GM12801 (cell line): ENCODE measurements at regions not wholly inside any gene's neighbourhood (a gene's known extent, or its start where the extent isn't known, plus 50 kb on each side); places are given as distances from the start of the nearest gene placed in this dataset.

Source experiments
- CTCF ChIP-seq: IDR thresholded peaks from one replicate; pipeline ENCODE4 v1.5.1; 2011; ENCODE audit warnings: control low read depth; ENCODE audit not compliant: insufficient read length; ENCODE audit errors: extremely low read depth

GRCh38 chr2:198703281-198703680 is 754.5 kb downstream of the SATB2 start:
- no peak for TF ChIP-seq CTCF

- no peak for TF ChIP-seq CTCF
Observed at GRCh38 chr2:198702796-198703195, 754.9 kb downstream of the SATB2 start.

DNA sequence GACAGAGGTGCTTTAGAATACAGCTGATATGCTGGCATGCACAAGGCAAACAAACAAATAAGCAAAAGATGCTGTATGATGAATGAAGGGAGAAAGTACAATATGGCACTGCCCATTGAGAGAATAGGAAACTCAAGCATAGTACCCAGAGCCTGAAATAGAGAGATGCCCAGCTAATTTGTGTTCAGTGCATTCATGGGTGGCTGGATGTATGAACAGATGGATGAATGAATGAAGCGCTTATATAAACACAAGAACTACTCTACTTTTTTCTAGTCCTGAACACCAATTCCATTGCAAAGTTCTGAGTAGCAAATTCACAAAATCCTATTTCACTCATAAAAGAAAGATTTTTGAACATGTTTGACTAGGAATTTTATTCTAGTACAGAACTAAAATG is 756.3 kb downstream of the SATB2 start:
- TF ChIP-seq CTCF = no peak

- no peak for TF ChIP-seq CTCF
Observed at GRCh38 chr2:198700319-198700718, 757.4 kb downstream of the SATB2 start.

GRCh38 chr2:198698230-198698629 is 759.5 kb downstream of the SATB2 start:
- TF ChIP-seq CTCF = no peak

GRCh38 chr2:198697794-198698193 is 759.9 kb downstream of the SATB2 start:
- no peak for TF ChIP-seq CTCF

DNA sequence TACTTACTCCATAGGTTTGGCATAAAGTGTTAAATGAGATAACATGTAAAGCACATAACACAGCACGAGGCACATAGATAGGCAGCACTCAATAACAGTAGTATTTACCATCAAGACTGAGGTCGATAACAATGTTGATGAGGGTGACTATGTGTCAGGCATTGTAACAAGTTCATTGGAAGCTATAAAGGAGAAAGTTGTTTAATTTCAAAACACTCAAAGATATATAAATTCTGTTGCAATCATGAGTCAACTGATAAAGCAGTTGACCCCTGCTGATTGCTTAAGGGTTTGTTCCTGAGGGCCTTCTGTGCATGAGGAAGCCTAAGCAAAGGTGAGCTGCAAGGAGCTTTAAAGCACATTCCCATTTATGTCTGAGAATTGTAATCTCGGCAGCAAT is 760.5 kb downstream of the SATB2 start:
- TF ChIP-seq CTCF = no peak

GRCh38 chr2:198695879-198696278 is 761.9 kb downstream of the SATB2 start:
- TF ChIP-seq CTCF = no peak
